ENCODE measurements at regions not wholly inside any gene's neighbourhood (a gene's known extent, or its start where the extent isn't known, plus 50 kb on each side); places are given as distances from the start of the nearest gene placed in this dataset.

DNA sequence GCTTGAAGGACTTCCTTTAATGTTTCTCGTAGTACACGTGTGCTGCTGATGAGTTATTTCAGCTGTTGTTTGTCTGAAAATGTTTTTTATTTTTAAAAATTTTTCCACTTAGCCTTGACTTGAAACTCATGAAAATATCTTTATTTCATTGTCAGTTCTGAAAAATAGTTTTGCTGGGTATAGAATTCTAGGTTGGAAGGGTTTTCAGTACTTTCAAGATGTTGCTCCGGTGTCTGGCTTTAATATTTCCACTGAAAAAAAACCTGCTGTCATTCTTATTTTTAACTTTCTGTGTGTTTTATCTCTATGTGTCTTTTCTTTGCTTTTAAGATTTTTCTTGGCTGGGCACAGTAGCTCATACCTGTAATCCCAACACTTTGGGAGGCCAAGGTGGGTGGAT lies 103.8 kb downstream of the UNCX start:
- no peaks in the 10 kb centered on the region for H3K79me2 ChIP-seq (ENCODE audit: control insufficient read depth, insufficient read depth, low read length)
- DNase-seq (ENCODE audit: low read depth in 2 of 2) = no peak

DNA sequence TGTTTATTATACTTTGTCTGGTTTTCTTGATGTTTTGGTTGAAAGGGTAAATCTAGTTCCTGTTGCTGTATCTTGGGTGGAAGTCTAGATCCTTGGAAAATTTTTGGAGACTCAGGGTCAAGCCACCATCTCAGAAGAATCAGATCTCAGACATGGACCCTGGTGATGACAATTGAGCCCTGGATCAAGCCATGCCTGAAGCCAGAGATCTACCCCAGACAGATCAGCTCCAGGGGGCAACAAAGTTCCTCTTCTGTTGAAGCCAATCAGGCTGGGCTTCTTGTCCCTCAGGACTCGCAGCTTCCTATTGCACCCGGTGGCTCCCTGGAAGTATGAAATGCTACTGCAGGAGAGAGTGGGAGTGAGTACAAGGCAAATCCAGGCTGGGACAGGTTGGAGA lies 106.9 kb downstream of the UNCX start:
- no peak overlapping the region for H3K9ac ChIP-seq (ENCODE audit: insufficient read depth, low read length)
- H4K20me1 ChIP-seq (ENCODE audit: control insufficient read depth, extremely low read depth, insufficient read depth, low read length) = no peaks in the 10 kb centered on the region
- no peak for DNase-seq (ENCODE audit: low read depth in 2 of 2)
- no peaks in the 10 kb centered on the region for H3K4me1 ChIP-seq (ENCODE audit: control insufficient read depth, extremely low read depth, insufficient read depth, low read length)
- no peak overlapping the region for H3K4me3 ChIP-seq (replicated peaks in 1 of 4; ENCODE audit: control extremely low read depth in 1 of 4, insufficient read depth in 1 of 4, low read depth in 3 of 4, low read length in 4 of 4)
- no peak overlapping the region for H3K27ac ChIP-seq (ENCODE audit: insufficient read depth, low read length)
- H3K27me3 ChIP-seq (ENCODE audit: control insufficient read depth, insufficient read depth, low read length) = no peaks in the 10 kb centered on the region
- H3K79me2 ChIP-seq (ENCODE audit: control insufficient read depth, insufficient read depth, low read length) = no peaks in the 10 kb centered on the region
- no peaks in the 10 kb centered on the region for H3K36me3 ChIP-seq (ENCODE audit: control insufficient read depth, insufficient read depth, low read length)
- H3K4me2 ChIP-seq (ENCODE audit: extremely low read depth, insufficient read depth, low read length) = no peak overlapping the region
- no peak overlapping the region for H2AFZ ChIP-seq (ENCODE audit: low read length)
- TF ChIP-seq, protein P1, sequence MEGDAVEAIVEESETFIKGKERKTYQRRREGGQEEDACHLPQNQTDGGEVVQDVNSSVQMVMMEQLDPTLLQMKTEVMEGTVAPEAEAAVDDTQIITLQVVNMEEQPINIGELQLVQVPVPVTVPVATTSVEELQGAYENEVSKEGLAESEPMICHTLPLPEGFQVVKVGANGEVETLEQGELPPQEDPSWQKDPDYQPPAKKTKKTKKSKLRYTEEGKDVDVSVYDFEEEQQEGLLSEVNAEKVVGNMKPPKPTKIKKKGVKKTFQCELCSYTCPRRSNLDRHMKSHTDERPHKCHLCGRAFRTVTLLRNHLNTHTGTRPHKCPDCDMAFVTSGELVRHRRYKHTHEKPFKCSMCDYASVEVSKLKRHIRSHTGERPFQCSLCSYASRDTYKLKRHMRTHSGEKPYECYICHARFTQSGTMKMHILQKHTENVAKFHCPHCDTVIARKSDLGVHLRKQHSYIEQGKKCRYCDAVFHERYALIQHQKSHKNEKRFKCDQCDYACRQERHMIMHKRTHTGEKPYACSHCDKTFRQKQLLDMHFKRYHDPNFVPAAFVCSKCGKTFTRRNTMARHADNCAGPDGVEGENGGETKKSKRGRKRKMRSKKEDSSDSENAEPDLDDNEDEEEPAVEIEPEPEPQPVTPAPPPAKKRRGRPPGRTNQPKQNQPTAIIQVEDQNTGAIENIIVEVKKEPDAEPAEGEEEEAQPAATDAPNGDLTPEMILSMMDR (conservative IDR thresholded peaks at IDR 0.05 in 1 of 2, IDR thresholded peaks at IDR 0.05 in 1 of 2; ENCODE audit: low read depth in 1 of 2, low read length in 2 of 2) = no peak
- TF ChIP-seq EZH2 (IDR thresholded peaks at IDR 0.05; ENCODE audit: low read length, missing control alignments) = no peak
- H3K9me3 ChIP-seq (ENCODE audit: control insufficient read depth, insufficient read depth, low read depth, low read length) = no peaks in the 10 kb centered on the region

More for the DNA sequence above, 103.8 kb downstream of the UNCX start:
- no peak overlapping the region for H3K4me3 ChIP-seq (replicated peaks in 1 of 4; ENCODE audit: control extremely low read depth in 1 of 4, insufficient read depth in 1 of 4, low read depth in 3 of 4, low read length in 4 of 4)
- no peak overlapping the region for H3K4me2 ChIP-seq (ENCODE audit: extremely low read depth, insufficient read depth, low read length)
- H3K36me3 ChIP-seq (ENCODE audit: control insufficient read depth, insufficient read depth, low read length) = no peaks in the 10 kb centered on the region
- H2AFZ ChIP-seq (ENCODE audit: low read length) = no peak overlapping the region
- H4K20me1 ChIP-seq (ENCODE audit: control insufficient read depth, extremely low read depth, insufficient read depth, low read length) = no peaks in the 10 kb centered on the region
- H3K9ac ChIP-seq (ENCODE audit: insufficient read depth, low read length) = no peak overlapping the region
- no peak overlapping the region for H3K27ac ChIP-seq (ENCODE audit: insufficient read depth, low read length)
- H3K27me3 ChIP-seq (ENCODE audit: control insufficient read depth, insufficient read depth, low read length) = no peaks in the 10 kb centered on the region
- TF ChIP-seq, protein P1 (conservative IDR thresholded peaks at IDR 0.05 in 1 of 2, IDR thresholded peaks at IDR 0.05 in 1 of 2; ENCODE audit: low read depth in 1 of 2, low read length in 2 of 2) = no peak
- TF ChIP-seq EZH2 (IDR thresholded peaks at IDR 0.05; ENCODE audit: low read length, missing control alignments) = no peak
- H3K9me3 ChIP-seq (ENCODE audit: control insufficient read depth, insufficient read depth, low read depth, low read length) = no peaks in the 10 kb centered on the region
- no peaks in the 10 kb centered on the region for H3K4me1 ChIP-seq (ENCODE audit: control insufficient read depth, extremely low read depth, insufficient read depth, low read length)

DNA sequence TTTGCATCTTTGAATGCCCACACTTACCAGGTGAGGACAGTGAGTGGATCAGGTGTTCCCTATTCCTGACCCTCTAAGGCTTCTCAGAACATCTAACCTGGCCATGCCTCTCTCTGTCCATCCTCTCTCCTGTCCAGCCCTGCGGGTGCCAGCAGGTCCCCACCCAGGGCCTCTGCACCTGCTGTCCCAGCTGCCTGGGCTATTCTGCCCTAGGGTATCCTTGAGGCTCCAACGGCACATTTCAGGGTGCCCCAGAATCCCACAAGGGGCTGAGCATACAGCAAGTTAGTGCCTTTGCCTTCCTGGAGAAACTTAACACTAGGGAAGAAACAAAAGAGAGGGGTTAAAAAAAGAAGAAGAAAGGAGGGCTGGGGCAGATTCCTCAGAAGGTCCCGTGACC lies 107.4 kb downstream of the UNCX start:
- no peak overlapping the region for H3K4me2 ChIP-seq (ENCODE audit: extremely low read depth, insufficient read depth, low read length)
- H3K27me3 ChIP-seq (ENCODE audit: control insufficient read depth, insufficient read depth, low read length) = no peaks in the 10 kb centered on the region
- H2AFZ ChIP-seq (ENCODE audit: low read length) = no peak overlapping the region
- DNase-seq (ENCODE audit: low read depth in 2 of 2) = no peak
- TF ChIP-seq, protein P1 (conservative IDR thresholded peaks at IDR 0.05 in 1 of 2, IDR thresholded peaks at IDR 0.05 in 1 of 2; ENCODE audit: low read depth in 1 of 2, low read length in 2 of 2) = no peak
- TF ChIP-seq EZH2 (IDR thresholded peaks at IDR 0.05; ENCODE audit: low read length, missing control alignments) = no peak
- H3K4me3 ChIP-seq (replicated peaks in 1 of 4; ENCODE audit: control extremely low read depth in 1 of 4, insufficient read depth in 1 of 4, low read depth in 3 of 4, low read length in 4 of 4) = no peak overlapping the region
- no peaks in the 10 kb centered on the region for H3K36me3 ChIP-seq (ENCODE audit: control insufficient read depth, insufficient read depth, low read length)
- H3K79me2 ChIP-seq (ENCODE audit: control insufficient read depth, insufficient read depth, low read length) = no peaks in the 10 kb centered on the region
- no peaks in the 10 kb centered on the region for H3K4me1 ChIP-seq (ENCODE audit: control insufficient read depth, extremely low read depth, insufficient read depth, low read length)
- no peak overlapping the region for H3K9ac ChIP-seq (ENCODE audit: insufficient read depth, low read length)
- H4K20me1 ChIP-seq (ENCODE audit: control insufficient read depth, extremely low read depth, insufficient read depth, low read length) = no peaks in the 10 kb centered on the region
- H3K27ac ChIP-seq (ENCODE audit: insufficient read depth, low read length) = no peak overlapping the region
- no peaks in the 10 kb centered on the region for H3K9me3 ChIP-seq (ENCODE audit: control insufficient read depth, insufficient read depth, low read depth, low read length)
